Smooth muscle cell (in vitro differentiated cells): ENCODE measurements at regions not wholly inside any gene's neighbourhood (a gene's known extent, or its start where the extent isn't known, plus 50 kb on each side); places are given as distances from the start of the nearest gene placed in this dataset.

Experiments
- DNase-seq: peaks from one replicate; lab custom pipeline; 2025; ENCODE audit not compliant: unreplicated experiment; lab: John Stamatoyannopoulos, UW
- H2AFZ ChIP-seq: fragments of 200-600 bp; sonication (generic); 2 replicates; pipeline ENCODE4 v1.6.0; 2016; ENCODE audit warnings: antibody characterized with exemption, low read depth, mild to moderate bottlenecking
- H3F3A ChIP-seq: fragments of 200-600 bp; sonication (generic); 2 replicates; pipeline ENCODE4 v1.6.0; 2017; ENCODE audit warnings: antibody characterized with exemption, low read depth
- H3K27ac ChIP-seq: fragments of 200-600 bp; sonication (generic); 2 replicates; pipeline ENCODE4 v1.5.1; 2016; ENCODE audit warnings: low read depth, mild to moderate bottlenecking
- H3K27me3 ChIP-seq: fragments of 200-600 bp; sonication (generic); 2 replicates; pipeline ENCODE4 v1.6.1; 2016; ENCODE audit warnings: low read depth, mild to moderate bottlenecking
- H3K36me3 ChIP-seq: fragments of 200-600 bp; sonication (generic); 2 replicates; pipeline ENCODE4 v1.5.1; 2016; ENCODE audit warnings: low read depth
- H3K4me1 ChIP-seq: fragments of 200-600 bp; sonication (generic); 2 replicates; pipeline ENCODE4 v1.5.1; 2016; ENCODE audit warnings: low read depth
- H3K4me2 ChIP-seq: fragments of 200-600 bp; sonication (generic); 2 replicates; pipeline ENCODE4 v1.6.0; 2016; ENCODE audit warnings: mild to moderate bottlenecking
- H3K4me3 ChIP-seq: fragments of 200-600 bp; sonication (generic); 2 replicates; pipeline ENCODE4 v1.5.1; 2016; ENCODE audit warnings: mild to moderate bottlenecking
- H3K79me2 ChIP-seq: fragments of 200-600 bp; sonication (generic); 2 replicates; pipeline ENCODE4 v1.6.0; 2016; ENCODE audit warnings: low read depth, mild to moderate bottlenecking
- H3K9ac ChIP-seq: fragments of 200-600 bp; sonication (generic); 2 replicates; pipeline ENCODE4 v1.6.0; 2016; ENCODE audit warnings: low read depth
- H3K9me3 ChIP-seq: fragments of 200-600 bp; sonication (generic); replicated peaks from 2 replicates; pipeline ENCODE4 v1.5.1; 2016; ENCODE audit warnings: low read depth
- H4K20me1 ChIP-seq: fragments of 200-600 bp; sonication (generic); 2 replicates; pipeline ENCODE4 v1.6.0; 2016; ENCODE audit warnings: low read depth
- CTCF ChIP-seq: fragments of 200-600 bp; sonication (generic); IDR thresholded peaks from 2 replicates; pipeline ENCODE4 v1.5.1; 2017; ENCODE audit warnings: borderline replicate concordance, mild to moderate bottlenecking, antibody characterized with exemption; ENCODE audit not compliant: insufficient read depth, poor library complexity, severe bottlenecking
- WGBS: methylation state at CpG from one replicate; pipeline ENCODE4 v1.1.7; 2016; ENCODE audit warnings: low lambda C conversion rate; 5-methylcytosine and 5-hydroxymethylcytosine counted together

DNA sequence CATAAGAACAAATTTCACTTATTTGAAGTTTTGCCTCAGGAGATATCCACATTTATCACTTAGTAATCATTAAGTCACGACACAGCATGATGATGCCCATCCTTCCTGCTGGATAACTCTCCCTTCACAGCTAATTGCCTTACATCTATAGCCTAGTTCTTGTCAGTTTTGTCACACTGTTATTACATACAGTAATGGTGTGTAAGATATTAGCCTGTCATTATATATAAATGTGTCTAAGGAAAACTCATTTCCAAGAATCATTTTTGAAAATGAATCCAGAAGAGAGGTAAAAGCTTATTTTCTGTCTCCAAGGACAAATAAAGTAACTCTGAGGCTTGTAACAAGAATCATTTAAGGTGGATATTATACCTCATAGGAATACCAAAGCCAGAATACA, 193.2 kb upstream of the ARID2 start:
- no peak for TF ChIP-seq CTCF
- Histone ChIP-seq H3K4me2 (no peak overlapping the region), H2AFZ (no peak overlapping the region), H3K27ac (no peak overlapping the region), H3K4me3 (no peak overlapping the region), H3K9ac (no peak overlapping the region), H3K27me3 (no peaks in the 10 kb centered on the region), H3K36me3 (no peaks in the 10 kb centered on the region), H3F3A (no peaks in the 10 kb centered on the region), H3K9me3 (no peaks in the 10 kb centered on the region), H3K79me2 (no peaks in the 10 kb centered on the region), H3K4me1 (peaks cover 5% of the 10 kb centered on the region), H4K20me1 (no peaks in the 10 kb centered on the region)
- 70% methylated on average over 1 of the region's 1 CpG for WGBS
- no peak for DNase-seq

- no peak overlapping the region for H3K27ac ChIP-seq
- H3K4me1 ChIP-seq, result no peaks in the 10 kb centered on the region
- H3F3A ChIP-seq, result no peaks in the 10 kb centered on the region
- 81% methylated on average over 1 of the region's 1 CpG for WGBS
- H4K20me1 ChIP-seq, result no peaks in the 10 kb centered on the region
- no peak overlapping the region for H3K4me3 ChIP-seq
- H2AFZ ChIP-seq, result no peak overlapping the region
- no peak overlapping the region for H3K9ac ChIP-seq
- H3K9me3 ChIP-seq, result no peaks in the 10 kb centered on the region
- H3K27me3 ChIP-seq, result no peaks in the 10 kb centered on the region
- no peaks in the 10 kb centered on the region for H3K36me3 ChIP-seq
- TF ChIP-seq CTCF, result no peak
- H3K4me2 ChIP-seq, result no peak overlapping the region
- no peaks in the 10 kb centered on the region for H3K79me2 ChIP-seq
- no peak for DNase-seq
Measured at GRCh38 chr12:45540661-45541341, 188.7 kb upstream of the ARID2 start.

DNA sequence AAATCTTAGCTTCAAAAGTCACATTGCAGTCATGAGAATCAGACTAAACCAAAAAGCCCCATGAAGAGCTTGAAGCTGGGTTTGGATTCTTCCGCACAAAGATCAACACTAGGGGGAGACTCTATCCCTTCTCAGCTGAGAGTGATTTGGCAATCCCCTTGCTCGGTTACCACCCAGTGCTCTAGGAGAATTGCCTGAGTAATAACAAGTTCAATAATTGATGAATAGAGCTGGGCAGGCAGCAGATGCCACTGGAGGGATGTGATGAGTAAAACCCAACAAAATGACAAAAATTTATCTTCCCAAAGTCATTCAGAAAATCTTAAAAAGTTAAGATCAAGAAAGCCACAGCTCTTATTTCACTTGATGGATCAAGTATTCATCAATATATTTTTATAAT, 185.6 kb upstream of the ARID2 start:
- no peak overlapping the region for H3K9ac ChIP-seq
- H3K27ac ChIP-seq, result no peak overlapping the region
- 2% methylated on average over 2 of the region's 2 CpGs for whole genome bisulfite sequencing
- H3K27me3 ChIP-seq, result no peaks in the 10 kb centered on the region
- no peak overlapping the region for H3K4me3 ChIP-seq
- DNase-seq, result no peak
- no peaks in the 10 kb centered on the region for H3K36me3 ChIP-seq
- H3K9me3 ChIP-seq, result no peaks in the 10 kb centered on the region
- peak; percentile 73 for TF ChIP-seq CTCF
- no peak overlapping the region for H3K4me2 ChIP-seq
- no peak overlapping the region for H2AFZ ChIP-seq
- no peaks in the 10 kb centered on the region for H3K79me2 ChIP-seq
- no peaks in the 10 kb centered on the region for H4K20me1 ChIP-seq
- no peaks in the 10 kb centered on the region for H3F3A ChIP-seq
- H3K4me1 ChIP-seq, result no peaks in the 10 kb centered on the region

GRCh38 chr12:45546545-45546944, 183.0 kb upstream of the ARID2 start:
- H4K20me1 ChIP-seq, result no peaks in the 10 kb centered on the region
- peaks cover 8% of the 10 kb centered on the region for H3K4me1 ChIP-seq
- H3K4me3 ChIP-seq, result no peak overlapping the region
- no peak for TF ChIP-seq CTCF
- H3K9me3 ChIP-seq, result no peaks in the 10 kb centered on the region
- no peak overlapping the region for H2AFZ ChIP-seq
- H3K27me3 ChIP-seq, result no peaks in the 10 kb centered on the region
- no peak overlapping the region for H3K27ac ChIP-seq
- no peak overlapping the region for H3K9ac ChIP-seq
- no peak overlapping the region for H3K4me2 ChIP-seq
- no peaks in the 10 kb centered on the region for H3F3A ChIP-seq
- no peak for DNase-seq
- no peaks in the 10 kb centered on the region for H3K79me2 ChIP-seq
- WGBS, result 100% methylated on average over 2 of the region's 2 CpGs
- H3K36me3 ChIP-seq, result no peaks in the 10 kb centered on the region
